Neural cell (in vitro differentiated cells): ENCODE measurements at regions not wholly inside any gene's neighbourhood (a gene's known extent, or its start where the extent isn't known, plus 50 kb on each side); places are given as distances from the start of the nearest gene placed in this dataset.

Experiments
- H2AFZ ChIP-seq: fragments of 200-600, 300-800 bp; sonication (generic), shearing (Covaris generic); 2 replicates; pipeline ENCODE4 v1.6.0; 2014; ENCODE audit warnings: low read depth, mild to moderate bottlenecking, antibody characterized with exemption, low read length, moderate library complexity
- H3F3A ChIP-seq: fragments of 200-600 bp; shearing (Covaris generic); 2 replicates; pipeline ENCODE4 v1.6.1; 2016; ENCODE audit warnings: mild to moderate bottlenecking, moderate library complexity, mixed read lengths, antibody characterized with exemption, low read length; ENCODE audit not compliant: insufficient read depth, poor library complexity, severe bottlenecking
- H3K27ac ChIP-seq: fragments of 200-600, 300-800 bp; sonication (generic), shearing (Covaris generic); 2 replicates; pipeline ENCODE4 v1.5.1; 2014; ENCODE audit warnings: mild to moderate bottlenecking, low read length, moderate library complexity
- H3K27me3 ChIP-seq: fragments of 300-800, 200-600 bp; sonication (generic), shearing (Covaris generic); 2 replicates; pipeline ENCODE4 v1.6.0; 2014; ENCODE audit warnings: mild to moderate bottlenecking, low read depth, low read length, moderate library complexity; ENCODE audit not compliant: insufficient read depth
- H3K36me3 ChIP-seq: fragments of 300-800, 200-600 bp; sonication (generic), shearing (Covaris generic); 2 replicates; pipeline ENCODE4 v1.5.1; 2014; ENCODE audit warnings: mild to moderate bottlenecking, antibody characterized with exemption, low read length, moderate library complexity; ENCODE audit not compliant: insufficient read depth
- H3K4me2 ChIP-seq: fragments of 300-800, 200-600 bp; sonication (generic), shearing (Covaris generic); 2 replicates; pipeline ENCODE4 v1.6.0; 2014; ENCODE audit warnings: mild to moderate bottlenecking, low read length
- H3K4me3 ChIP-seq: fragments of 300-800, 200-600 bp; sonication (generic), shearing (Covaris generic); 2 replicates; pipeline ENCODE4 v1.5.1; 2014; ENCODE audit warnings: mild to moderate bottlenecking, low read length, moderate library complexity
- H3K79me2 ChIP-seq: fragments of 200-600 bp; shearing (Covaris generic); replicated peaks from 2 replicates; pipeline ENCODE4 v1.6.0; 2014; ENCODE audit warnings: mild to moderate bottlenecking, low read length, moderate library complexity; ENCODE audit not compliant: insufficient read depth
- H3K9ac ChIP-seq: fragments of 300-800, 200-600 bp; sonication (generic), shearing (Covaris generic); 2 replicates; pipeline ENCODE4 v1.6.1; 2016; ENCODE audit warnings: mild to moderate bottlenecking, low read length, mixed read lengths
- H3K9me2 ChIP-seq: fragments of 200-600 bp; shearing (Covaris generic); 2 replicates; pipeline ENCODE4 v1.6.1; 2016; ENCODE audit warnings: mild to moderate bottlenecking, low read length, mixed read lengths; ENCODE audit not compliant: insufficient read depth
- H3K9me3 ChIP-seq: fragments of 200-600, 300-800 bp; sonication (generic), shearing (Covaris generic); 2 replicates; pipeline ENCODE4 v1.6.1; 2016; ENCODE audit warnings: mild to moderate bottlenecking, mixed run types, low read length, moderate library complexity, mixed read lengths
- H4K20me1 ChIP-seq: fragments of 200-600 bp; shearing (Covaris generic); 2 replicates; pipeline ENCODE4 v1.6.1; 2016; ENCODE audit warnings: mild to moderate bottlenecking, mixed run types; ENCODE audit not compliant: insufficient read depth
- CTCF ChIP-seq: fragments of 450-650 bp; IDR thresholded peaks from 2 replicates; pipeline ENCODE4 v1.5.1; 2014; ENCODE audit warnings: antibody characterized with exemption, mild to moderate bottlenecking, moderate library complexity; ENCODE audit not compliant: poor library complexity, severe bottlenecking
- EP300 ChIP-seq: fragments of 450-650 bp; conservative IDR thresholded peaks from 2 replicates; pipeline ENCODE4 v1.6.1; 2014; ENCODE audit warnings: antibody characterized with exemption, mild to moderate bottlenecking, moderate library complexity; ENCODE audit not compliant: poor library complexity, severe bottlenecking
- EZH2 ChIP-seq: fragments of 200-600, 300-800 bp; shearing (Covaris generic), sonication (generic); IDR thresholded peaks from 2 replicates; pipeline ENCODE4 v1.6.1; 2014; ENCODE audit warnings: antibody characterized with exemption, low read length, borderline replicate concordance, mild to moderate bottlenecking; ENCODE audit not compliant: insufficient read depth, poor library complexity, severe bottlenecking
- MXI1 ChIP-seq: fragments of 450-650 bp; conservative IDR thresholded peaks from 2 replicates; pipeline ENCODE4 v1.6.1; 2014; ENCODE audit warnings: antibody characterized with exemption, mild to moderate bottlenecking; ENCODE audit not compliant: poor library complexity, severe bottlenecking
- POLR2AphosphoS5 ChIP-seq: IDR thresholded peaks from 2 replicates; pipeline ENCODE4 v1.6.1; 2012
- RAD21 ChIP-seq: fragments of 450-650 bp; conservative IDR thresholded peaks from 2 replicates; pipeline ENCODE4 v1.6.1; 2014; ENCODE audit warnings: antibody characterized with exemption, mild to moderate bottlenecking, moderate library complexity
- REST ChIP-seq: IDR thresholded peaks from 2 replicates; pipeline ENCODE4 v1.6.1; 2012; ENCODE audit warnings: borderline replicate concordance
- SMC3 ChIP-seq: fragments of 450-650 bp; conservative IDR thresholded peaks from 2 replicates; pipeline ENCODE4 v1.6.1; 2014; ENCODE audit warnings: antibody characterized with exemption, mild to moderate bottlenecking, moderate library complexity; ENCODE audit not compliant: poor library complexity
- TAF1 ChIP-seq: IDR thresholded peaks from 2 replicates; pipeline ENCODE4 v1.6.1; 2012; ENCODE audit warnings: low read depth

- no peaks in the 10 kb centered on the region for H4K20me1 ChIP-seq
Observed at GRCh38 chr10:83983578-83984255, 155.6 kb upstream of the GHITM start.

GRCh38 chr10:83984256-83984640 is 155.1 kb upstream of the GHITM start:
- Histone ChIP-seq H3K9me3 (no peaks in the 10 kb centered on the region), H4K20me1 (no peaks in the 10 kb centered on the region), H3K4me3 (no peak overlapping the region), H3K36me3 (no peaks in the 10 kb centered on the region), H3K27ac (no peak overlapping the region), H3K9ac (no peak overlapping the region), H3K27me3 (no peaks in the 10 kb centered on the region), H3F3A (no peaks in the 10 kb centered on the region), H3K4me2 (no peak overlapping the region), H2AFZ (no peak overlapping the region), H3K79me2 (no peaks in the 10 kb centered on the region), H3K9me2 (no peaks in the 10 kb centered on the region)
- no peak for TF ChIP-seq CTCF
- no peak for TF ChIP-seq EP300
- no peak for TF ChIP-seq SMC3
- no peak for TF ChIP-seq TAF1
- TF ChIP-seq REST, result no peak
- TF ChIP-seq POLR2AphosphoS5, result no peak

More at GRCh38 chr10:83983578-83984255, 155.6 kb upstream of the GHITM start:
- Histone ChIP-seq H3K9me3 (no peaks in the 10 kb centered on the region), H3K9ac (no peak overlapping the region), H3K27ac (no peak overlapping the region), H3K4me2 (no peak overlapping the region), H3K9me2 (no peaks in the 10 kb centered on the region), H3K79me2 (no peaks in the 10 kb centered on the region), H3K4me3 (no peak overlapping the region), H2AFZ (no peak overlapping the region), H3K36me3 (no peaks in the 10 kb centered on the region), H3K27me3 (no peaks in the 10 kb centered on the region), H3F3A (no peaks in the 10 kb centered on the region)
- TF ChIP-seq EP300, result no peak
- no peak for TF ChIP-seq REST
- no peak for TF ChIP-seq TAF1
- no peak for TF ChIP-seq SMC3
- no peak for TF ChIP-seq MXI1
- TF ChIP-seq CTCF, result no peak
- TF ChIP-seq POLR2AphosphoS5, result no peak
- TF ChIP-seq EZH2, result no peak
- no peak for TF ChIP-seq RAD21
